ENCODE measurements at regions not wholly inside any gene's neighbourhood (a gene's known extent, or its start where the extent isn't known, plus 50 kb on each side); places are given as distances from the start of the nearest gene placed in this dataset.

GRCh38 chr3:72344647-72345046 is 503.6 kb downstream of the SHQ1 start:
- TF ChIP-seq CTCF (IDR thresholded peaks at IDR 0.05) = no peak
- no peak for DNase-seq
- Mint-ChIP-seq H3K36me3 (ENCODE audit: low read depth) (no peaks in the 10 kb centered on the region), H3K4me3 (no peak overlapping the region), H3K27me3 (ENCODE audit: low read depth, poor library complexity) (peaks cover 4% of the 10 kb centered on the region), H3K9me3 (no peaks in the 10 kb centered on the region), H3K4me1 (peaks cover 37% of the 10 kb centered on the region), H3K27ac (no peak overlapping the region)

- no peak overlapping the region for H3K4me3 Mint-ChIP-seq
- peaks cover 4% of the 10 kb centered on the region for H3K27me3 Mint-ChIP-seq (ENCODE audit: low read depth, poor library complexity)
- no peak for TF ChIP-seq CTCF (IDR thresholded peaks at IDR 0.05)
- no peak for DNase-seq
- no peaks in the 10 kb centered on the region for H3K9me3 Mint-ChIP-seq
- no peaks in the 10 kb centered on the region for H3K36me3 Mint-ChIP-seq (ENCODE audit: low read depth)
- H3K27ac Mint-ChIP-seq = no peak overlapping the region
- H3K4me1 Mint-ChIP-seq = peaks cover 37% of the 10 kb centered on the region
These were observed 504.0 kb downstream of the SHQ1 start for GRCh38 chr3:72344236-72344635.

GRCh38 chr3:72343078-72343477 is 505.2 kb downstream of the SHQ1 start:
- Mint-ChIP-seq H3K9me3 (no peaks in the 10 kb centered on the region), H3K36me3 (ENCODE audit: low read depth) (no peaks in the 10 kb centered on the region), H3K27me3 (ENCODE audit: low read depth, poor library complexity) (peaks cover 4% of the 10 kb centered on the region), H3K27ac (no peak overlapping the region), H3K4me1 (peaks cover 37% of the 10 kb centered on the region), H3K4me3 (no peak overlapping the region)
- DNase-seq = no peak
- TF ChIP-seq CTCF (IDR thresholded peaks at IDR 0.05) = no peak

- Mint-ChIP-seq H3K36me3 (ENCODE audit: low read depth) (no peaks in the 10 kb centered on the region), H3K4me3 (no peak overlapping the region), H3K27me3 (ENCODE audit: low read depth, poor library complexity) (peaks cover 4% of the 10 kb centered on the region), H3K9me3 (no peaks in the 10 kb centered on the region), H3K27ac (peak overlapping the region; percentile 7), H3K4me1 (peaks cover 37% of the 10 kb centered on the region)
- DNase-seq = no peak
- no peak for TF ChIP-seq CTCF (IDR thresholded peaks at IDR 0.05)
These were observed 505.8 kb downstream of the SHQ1 start for GRCh38 chr3:72342450-72342849.

GRCh38 chr3:72341920-72342319 is 506.3 kb downstream of the SHQ1 start:
- no peak overlapping the region for H3K4me3 Mint-ChIP-seq
- no peaks in the 10 kb centered on the region for H3K9me3 Mint-ChIP-seq
- H3K27ac Mint-ChIP-seq = no peak overlapping the region
- TF ChIP-seq CTCF (IDR thresholded peaks at IDR 0.05) = no peak
- no peaks in the 10 kb centered on the region for H3K36me3 Mint-ChIP-seq (ENCODE audit: low read depth)
- no peak for DNase-seq
- H3K4me1 Mint-ChIP-seq = peaks cover 37% of the 10 kb centered on the region
- H3K27me3 Mint-ChIP-seq (ENCODE audit: low read depth, poor library complexity) = peaks cover 4% of the 10 kb centered on the region

- peak overlapping the region; percentile 40 for H3K27ac Mint-ChIP-seq
- H3K36me3 Mint-ChIP-seq (ENCODE audit: low read depth) = no peaks in the 10 kb centered on the region
- H3K9me3 Mint-ChIP-seq = no peaks in the 10 kb centered on the region
- H3K4me3 Mint-ChIP-seq = no peak overlapping the region
- no peak for DNase-seq
- no peak for TF ChIP-seq CTCF (IDR thresholded peaks at IDR 0.05)
- peaks cover 4% of the 10 kb centered on the region for H3K27me3 Mint-ChIP-seq (ENCODE audit: low read depth, poor library complexity)
- H3K4me1 Mint-ChIP-seq = peaks cover 31% of the 10 kb centered on the region
These were observed 506.9 kb downstream of the SHQ1 start for GRCh38 chr3:72341380-72341770.
